ENCODE measurements at regions not wholly inside any gene's neighbourhood (a gene's known extent, or its start where the extent isn't known, plus 50 kb on each side); places are given as distances from the start of the nearest gene placed in this dataset.

GRCh38 chr1:64318428-64318827 is 115.0 kb downstream of the UBE2U start:
- intact Hi-C loops (cut with micrococcal nuclease; ENCODE audit: unreplicated experiment) = no loop called here
- ATAC-seq (no peak), DNase-seq (ENCODE audit: low read depth, low spot score) (no peak)
- H3K36me3 ChIP-seq (ENCODE audit: control insufficient read depth, insufficient read depth, low read length) = no peaks in the 10 kb centered on the region
- no peak overlapping the region for H3K4me3 ChIP-seq (ENCODE audit: low read depth in 2 of 2, low read length in 2 of 2)
- TF ChIP-seq CTCF (IDR thresholded peaks at IDR 0.05) = no peak
- no peak for TF ChIP-seq TCF7L2 (IDR thresholded peaks at IDR 0.05; ENCODE audit: low read depth, low read length)
- no peak for TF ChIP-seq POLR2AphosphoS5 (IDR thresholded peaks at IDR 0.05; ENCODE audit: low read depth, low read length)
- TF ChIP-seq SIN3A (IDR thresholded peaks at IDR 0.05; ENCODE audit: borderline replicate concordance, insufficient read depth, low read depth, low read length) = no peak
- no peak for TF ChIP-seq REST (IDR thresholded peaks at IDR 0.05; ENCODE audit: insufficient read depth in 1 of 2, low read depth in 2 of 2, low read length in 1 of 2)
- in situ Hi-C loops (cut with HindIII; ENCODE audit: low pct_unique_long_range_greater_than_20kb, low sequenced_read_pairs) = no loop called here
- H3K4me1 ChIP-seq (ENCODE audit: control insufficient read depth, insufficient read depth, low read length) = no peaks in the 10 kb centered on the region
- no peaks in the 10 kb centered on the region for H3K9me3 ChIP-seq (ENCODE audit: control insufficient read depth, insufficient read depth, low read depth, low read length)
- CTCF ChIA-PET = no interaction called here
- H3K27me3 ChIP-seq (ENCODE audit: control insufficient read depth, insufficient read depth, low read length) = no peaks in the 10 kb centered on the region
- POLR2A ChIA-PET = no interaction called here
- no peak overlapping the region for H3K27ac ChIP-seq (ENCODE audit: low read length)
- BruUV-seq (replicated peaks) = no TSS peak

- Histone ChIP-seq H3K4me3 (ENCODE audit: low read depth in 2 of 2, low read length in 2 of 2) (no peak overlapping the region), H3K4me1 (ENCODE audit: control insufficient read depth, insufficient read depth, low read length) (no peaks in the 10 kb centered on the region), H3K9me3 (ENCODE audit: control insufficient read depth, insufficient read depth, low read depth, low read length) (no peaks in the 10 kb centered on the region), H3K36me3 (ENCODE audit: control insufficient read depth, insufficient read depth, low read length) (no peaks in the 10 kb centered on the region), H3K27me3 (ENCODE audit: control insufficient read depth, insufficient read depth, low read length) (no peaks in the 10 kb centered on the region), H3K27ac (ENCODE audit: low read length) (no peak overlapping the region)
- ATAC-seq (no peak), DNase-seq (ENCODE audit: low read depth, low spot score) (no peak)
- CTCF ChIA-PET = no interaction called here
- intact Hi-C loops (cut with micrococcal nuclease; ENCODE audit: unreplicated experiment) (no loop called here), in situ Hi-C loops (cut with HindIII; ENCODE audit: low pct_unique_long_range_greater_than_20kb, low sequenced_read_pairs) (no loop called here)
- BruUV-seq (replicated peaks) = no TSS peak
- TF ChIP-seq POLR2AphosphoS5 (IDR thresholded peaks at IDR 0.05; ENCODE audit: low read depth, low read length) = no peak
- no peak for TF ChIP-seq SIN3A (IDR thresholded peaks at IDR 0.05; ENCODE audit: borderline replicate concordance, insufficient read depth, low read depth, low read length)
- TF ChIP-seq TCF7L2 (IDR thresholded peaks at IDR 0.05; ENCODE audit: low read depth, low read length) = no peak
- TF ChIP-seq REST (IDR thresholded peaks at IDR 0.05; ENCODE audit: insufficient read depth in 1 of 2, low read depth in 2 of 2, low read length in 1 of 2) = no peak
- no peak for TF ChIP-seq CTCF (IDR thresholded peaks at IDR 0.05)
- POLR2A ChIA-PET = no interaction called here
Measured at GRCh38 chr1:64320007-64320406, 116.6 kb downstream of the UBE2U start.

All from Panc1 (cell line).